ENCODE measurements at regions not wholly inside any gene's neighbourhood (a gene's known extent, or its start where the extent isn't known, plus 50 kb on each side); places are given as distances from the start of the nearest gene placed in this dataset.
A peak's percentile ranks its signal among the peaks of the same experiment; 100 is the strongest.
"Not testable (repeated sequence)": the region's sequence is repeated elsewhere in the genome, so short reads cannot be mapped to it uniquely, and the experiment has no call there.

- H3K36me3 ChIP-seq; H3K4me3 ChIP-seq; ATAC-seq; H3K4me1 ChIP-seq; H3K9me3 ChIP-seq; H3K27me3 ChIP-seq; H3K27ac ChIP-seq; intact Hi-C loops (cut with DNase I); DNase-seq: not testable (repeated sequence)
These were observed 53.6 kb downstream of the SRGAP2 start for GRCh38 chr1:206256935-206257334.

- H3K36me3 ChIP-seq; H3K4me3 ChIP-seq; intact Hi-C loops (cut with DNase I); H3K4me1 ChIP-seq; DNase-seq; H3K27me3 ChIP-seq; ATAC-seq; H3K27ac ChIP-seq; H3K9me3 ChIP-seq: not testable (repeated sequence)
These were observed 58.1 kb downstream of the SRGAP2 start for GRCh38 chr1:206261473-206261872.

GRCh38 chr1:206262424-206262823, 59.1 kb downstream of the SRGAP2 start:
- peak; percentile 42 for ATAC-seq
- H3K4me1 ChIP-seq; H3K36me3 ChIP-seq; H3K4me3 ChIP-seq; H3K27me3 ChIP-seq; H3K9me3 ChIP-seq; DNase-seq; intact Hi-C loops (cut with DNase I); H3K27ac ChIP-seq: not testable (repeated sequence)

- H3K9me3 ChIP-seq; DNase-seq; H3K27ac ChIP-seq; H3K4me3 ChIP-seq; H3K27me3 ChIP-seq; ATAC-seq; H3K4me1 ChIP-seq; H3K36me3 ChIP-seq; intact Hi-C loops (cut with DNase I): not testable (repeated sequence)
These were observed 61.6 kb downstream of the SRGAP2 start for GRCh38 chr1:206264916-206265315.

- H3K27me3 ChIP-seq; H3K4me1 ChIP-seq; intact Hi-C loops (cut with DNase I); DNase-seq; H3K4me3 ChIP-seq; H3K9me3 ChIP-seq; H3K36me3 ChIP-seq; H3K27ac ChIP-seq; ATAC-seq: not testable (repeated sequence)
These were observed 67.8 kb downstream of the SRGAP2 start for GRCh38 chr1:206271153-206271552.

- H3K4me3 ChIP-seq; ATAC-seq; H3K27me3 ChIP-seq; H3K9me3 ChIP-seq; H3K36me3 ChIP-seq; H3K4me1 ChIP-seq; intact Hi-C loops (cut with DNase I); DNase-seq; H3K27ac ChIP-seq: not testable (repeated sequence)
These were observed 69.8 kb downstream of the SRGAP2 start for GRCh38 chr1:206273104-206273503.

GRCh38 chr1:206276143-206276542, 72.8 kb downstream of the SRGAP2 start:
- H3K4me3 ChIP-seq; DNase-seq; intact Hi-C loops (cut with DNase I): not testable (repeated sequence)

GRCh38 chr1:206278683-206279082, 75.3 kb downstream of the SRGAP2 start:
- H3K4me1 ChIP-seq; H3K27me3 ChIP-seq; intact Hi-C loops (cut with DNase I); H3K9me3 ChIP-seq; H3K36me3 ChIP-seq; H3K4me3 ChIP-seq; H3K27ac ChIP-seq: not testable (repeated sequence)
- DNase-seq (peak in 2 of 4 donors; percentile 16 to 36), ATAC-seq (peak; percentile 89)

More at GRCh38 chr1:206276143-206276542, 72.8 kb downstream of the SRGAP2 start:
- not testable (repeated sequence) for ATAC-seq, H3K27ac ChIP-seq, H3K4me1 ChIP-seq, H3K36me3 ChIP-seq, H3K9me3 ChIP-seq, H3K27me3 ChIP-seq

GRCh38 chr1:206280683-206281082, 77.3 kb downstream of the SRGAP2 start:
- intact Hi-C loops (cut with DNase I); H3K9me3 ChIP-seq; H3K4me3 ChIP-seq; H3K4me1 ChIP-seq; H3K36me3 ChIP-seq; H3K27ac ChIP-seq; H3K27me3 ChIP-seq; DNase-seq: not testable (repeated sequence)
- peak; percentile 51 for ATAC-seq

- H3K27me3 ChIP-seq; H3K4me3 ChIP-seq; intact Hi-C loops (cut with DNase I); DNase-seq; H3K9me3 ChIP-seq; H3K4me1 ChIP-seq; H3K27ac ChIP-seq; H3K36me3 ChIP-seq: not testable (repeated sequence)
- peak; percentile 58 for ATAC-seq
These were observed 78.7 kb downstream of the SRGAP2 start for GRCh38 chr1:206281912-206282654.

- intact Hi-C loops (cut with DNase I); H3K27ac ChIP-seq; H3K9me3 ChIP-seq; DNase-seq; ATAC-seq; H3K4me1 ChIP-seq; H3K4me3 ChIP-seq; H3K36me3 ChIP-seq; H3K27me3 ChIP-seq: not testable (repeated sequence)
These were observed 82.0 kb downstream of the SRGAP2 start for GRCh38 chr1:206285024-206285960.

GRCh38 chr1:206287759-206288158, 84.4 kb downstream of the SRGAP2 start:
- H3K9me3 ChIP-seq; H3K4me3 ChIP-seq; DNase-seq; ATAC-seq; H3K4me1 ChIP-seq; H3K27me3 ChIP-seq; H3K36me3 ChIP-seq; H3K27ac ChIP-seq; intact Hi-C loops (cut with DNase I): not testable (repeated sequence)

- DNase-seq; H3K36me3 ChIP-seq; H3K9me3 ChIP-seq; H3K4me1 ChIP-seq; intact Hi-C loops (cut with DNase I); H3K4me3 ChIP-seq; H3K27ac ChIP-seq; H3K27me3 ChIP-seq: not testable (repeated sequence)
- ATAC-seq = peak; percentile 60
These were observed 85.1 kb downstream of the SRGAP2 start for GRCh38 chr1:206288453-206288852.
